ENCODE measurements at regions not wholly inside any gene's neighbourhood (a gene's known extent, or its start where the extent isn't known, plus 50 kb on each side); places are given as distances from the start of the nearest gene placed in this dataset.

- no peak for TF ChIP-seq CTCF (IDR thresholded peaks at IDR 0.05; ENCODE audit: unreplicated experiment in 3 of 3)
- Mint-ChIP-seq H3K36me3 (ENCODE audit: low read depth) (no peaks in the 10 kb centered on the region), H3K9me3 (no peaks in the 10 kb centered on the region), H3K4me3 (no peak overlapping the region), H3K27me3 (ENCODE audit: low read depth) (no peaks in the 10 kb centered on the region), H3K27ac (no peak overlapping the region), H3K4me1 (no peaks in the 10 kb centered on the region)
Measured at GRCh38 chr6:92635553-92636153, 783.7 kb downstream of the EPHA7 start.

GRCh38 chr6:92634561-92634960 lies 784.8 kb downstream of the EPHA7 start:
- Mint-ChIP-seq H3K27ac (no peak overlapping the region), H3K9me3 (no peaks in the 10 kb centered on the region), H3K27me3 (ENCODE audit: low read depth) (no peaks in the 10 kb centered on the region), H3K36me3 (ENCODE audit: low read depth) (no peaks in the 10 kb centered on the region), H3K4me1 (no peaks in the 10 kb centered on the region), H3K4me3 (no peak overlapping the region)
- TF ChIP-seq CTCF (IDR thresholded peaks at IDR 0.05; ENCODE audit: unreplicated experiment in 3 of 3), result no peak

- no peak overlapping the region for H3K27ac Mint-ChIP-seq
- no peak overlapping the region for H3K4me3 Mint-ChIP-seq
- no peak for TF ChIP-seq CTCF (IDR thresholded peaks at IDR 0.05; ENCODE audit: unreplicated experiment in 3 of 3)
- no peaks in the 10 kb centered on the region for H3K27me3 Mint-ChIP-seq (ENCODE audit: low read depth)
- no peaks in the 10 kb centered on the region for H3K4me1 Mint-ChIP-seq
- no peaks in the 10 kb centered on the region for H3K36me3 Mint-ChIP-seq (ENCODE audit: low read depth)
- H3K9me3 Mint-ChIP-seq, result peaks cover 14% of the 10 kb centered on the region
Measured at GRCh38 chr6:92623431-92623830, 795.9 kb downstream of the EPHA7 start.

- Mint-ChIP-seq H3K9me3 (peaks cover 18% of the 10 kb centered on the region), H3K27me3 (ENCODE audit: low read depth) (no peaks in the 10 kb centered on the region), H3K4me3 (no peak overlapping the region), H3K4me1 (no peaks in the 10 kb centered on the region), H3K36me3 (ENCODE audit: low read depth) (no peaks in the 10 kb centered on the region), H3K27ac (no peak overlapping the region)
- TF ChIP-seq CTCF (IDR thresholded peaks at IDR 0.05; ENCODE audit: unreplicated experiment in 3 of 3), result no peak
Measured at GRCh38 chr6:92617721-92618120, 801.6 kb downstream of the EPHA7 start.

DNA sequence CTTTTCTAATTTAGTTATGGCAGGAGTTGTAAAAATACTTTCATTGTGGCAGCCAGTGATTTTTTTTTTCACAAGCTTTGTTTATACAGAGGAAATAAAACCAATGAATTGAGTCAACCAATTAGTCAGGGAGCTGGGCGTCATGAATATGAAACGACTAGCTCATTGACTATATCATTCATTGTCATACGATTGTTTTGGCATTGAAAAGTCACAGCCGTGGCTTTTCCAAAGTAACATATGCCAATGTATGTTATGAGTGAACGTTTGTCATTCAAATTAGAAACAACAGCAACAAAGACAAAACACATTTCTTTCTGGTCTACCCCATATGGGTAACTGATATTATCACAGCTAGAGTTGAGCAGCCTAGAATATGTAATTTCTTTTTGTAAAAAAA lies 810.6 kb downstream of the EPHA7 start:
- Mint-ChIP-seq H3K36me3 (ENCODE audit: low read depth) (no peaks in the 10 kb centered on the region), H3K4me1 (no peaks in the 10 kb centered on the region), H3K27ac (no peak overlapping the region), H3K4me3 (no peak overlapping the region), H3K27me3 (ENCODE audit: low read depth) (no peaks in the 10 kb centered on the region), H3K9me3 (peaks cover 5% of the 10 kb centered on the region)
- TF ChIP-seq CTCF (IDR thresholded peaks at IDR 0.05; ENCODE audit: unreplicated experiment in 3 of 3), result no peak

- H3K9me3 Mint-ChIP-seq, result no peaks in the 10 kb centered on the region
- TF ChIP-seq CTCF (IDR thresholded peaks at IDR 0.05; ENCODE audit: unreplicated experiment in 3 of 3), result no peak
- H3K4me3 Mint-ChIP-seq, result no peak overlapping the region
- H3K27ac Mint-ChIP-seq, result no peak overlapping the region
- H3K4me1 Mint-ChIP-seq, result no peaks in the 10 kb centered on the region
- H3K36me3 Mint-ChIP-seq (ENCODE audit: low read depth), result no peaks in the 10 kb centered on the region
- H3K27me3 Mint-ChIP-seq (ENCODE audit: low read depth), result no peaks in the 10 kb centered on the region
Measured at GRCh38 chr6:92593201-92593600, 826.2 kb downstream of the EPHA7 start.

All from nephron (organoid).